HuH-7.5 (cell line): ENCODE measurements at regions not wholly inside any gene's neighbourhood (a gene's known extent, or its start where the extent isn't known, plus 50 kb on each side); places are given as distances from the start of the nearest gene placed in this dataset.

Source experiments
- DNase-seq: peaks from one replicate; pipeline ENCODE4 v3.0.0; 2011; ENCODE audit warnings: low spot score

DNA sequence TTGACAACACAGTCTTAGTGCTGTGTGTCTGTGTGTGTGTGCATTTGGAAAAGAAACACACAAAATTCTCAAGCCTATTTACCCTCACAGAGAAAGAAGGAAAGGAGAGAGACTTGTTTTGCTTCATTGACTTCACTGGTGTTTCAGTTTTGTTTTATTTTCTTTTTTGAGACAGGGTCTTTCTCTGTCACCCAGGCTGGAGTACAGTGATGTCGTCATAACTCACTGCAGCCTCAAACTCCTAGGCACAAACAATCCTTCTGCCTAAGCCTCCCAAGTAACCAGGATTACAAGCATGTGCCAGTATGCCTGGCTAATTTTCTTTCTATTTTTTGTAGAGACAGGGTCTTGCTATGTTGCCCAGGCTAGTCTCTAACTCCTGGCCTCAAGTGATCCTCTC is 636.9 kb downstream of the TAFA4 start:
- DNase-seq: no peak

DNA sequence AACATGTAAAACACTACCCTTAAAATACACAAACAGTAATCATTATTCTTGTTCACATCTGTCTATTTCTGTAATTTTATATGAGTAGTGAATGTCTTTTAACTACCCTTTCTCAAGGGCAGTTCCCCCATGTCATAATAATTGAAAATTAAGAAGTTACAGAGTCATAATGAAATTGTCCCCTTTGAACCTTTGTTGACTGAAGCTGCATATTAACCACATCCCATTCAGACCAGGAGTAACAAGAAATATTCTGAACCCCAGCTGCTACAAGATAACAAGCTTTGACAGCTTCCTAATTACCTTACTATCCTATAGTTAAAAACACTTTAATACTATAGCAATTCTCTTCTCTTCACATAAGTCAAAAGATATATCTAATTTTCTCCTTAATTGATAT is 635.9 kb upstream of the SUCLG2 start:
- DNase-seq: no peak

DNA sequence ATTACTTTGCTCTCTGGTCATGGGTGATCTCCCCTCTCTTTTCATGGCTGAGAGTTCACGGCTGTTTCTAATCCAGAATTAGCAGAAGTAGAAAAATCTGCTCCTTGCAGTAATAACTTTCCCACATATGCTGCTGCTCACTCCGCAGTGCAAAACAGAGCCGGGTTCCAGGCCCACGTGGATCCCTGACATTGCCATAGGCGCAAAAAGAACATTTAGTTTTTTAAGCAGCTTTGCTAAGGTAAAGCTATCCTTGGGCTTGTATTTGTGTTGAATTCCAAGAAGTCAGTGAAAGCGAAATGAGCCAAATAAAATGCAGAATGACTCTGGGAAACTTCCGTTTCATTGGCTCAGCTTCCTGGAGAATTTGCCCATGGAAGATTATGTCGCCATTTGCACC is 633.7 kb upstream of the SUCLG2 start:
- no peak for DNase-seq

DNA sequence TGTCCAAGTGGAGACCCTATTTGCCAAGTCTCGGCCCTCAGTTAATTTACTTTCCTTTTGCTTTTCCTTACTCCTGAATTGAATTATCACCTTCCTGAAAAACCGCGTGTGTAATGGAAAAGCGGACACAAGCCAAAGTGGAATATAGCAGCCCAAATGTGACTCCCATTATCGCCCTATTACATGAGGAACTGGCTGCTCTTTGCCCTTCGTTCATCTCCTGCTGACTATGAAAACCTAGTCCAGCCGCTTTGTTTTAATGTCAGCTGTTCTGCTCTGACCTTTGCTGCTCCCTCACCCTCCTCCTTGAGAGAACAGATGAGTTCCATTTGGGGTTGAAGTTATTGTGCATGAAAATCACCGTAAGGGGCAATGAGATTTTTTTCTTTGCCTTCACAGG is 632.7 kb upstream of the SUCLG2 start:
- DNase-seq: no peak

DNA sequence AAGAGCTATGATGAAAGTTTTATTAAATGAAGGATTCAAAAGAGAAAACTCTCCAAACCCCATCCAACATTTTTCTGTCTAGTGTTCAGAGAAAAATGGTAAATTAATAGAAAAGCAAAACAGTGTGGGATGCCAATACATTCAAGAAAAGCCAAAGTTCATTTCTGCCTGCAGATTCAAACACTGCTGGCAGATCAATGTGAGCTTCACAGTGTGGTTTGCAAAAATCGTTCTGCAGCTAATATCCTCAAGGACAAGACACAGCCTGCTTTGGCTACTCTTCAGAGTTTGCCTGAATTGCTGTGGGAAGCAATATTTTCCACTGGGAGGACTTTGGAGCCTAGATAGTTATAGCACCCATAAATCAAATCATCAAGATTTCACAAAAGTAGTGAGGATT is 619.9 kb upstream of the SUCLG2 start:
- no peak for DNase-seq

DNA sequence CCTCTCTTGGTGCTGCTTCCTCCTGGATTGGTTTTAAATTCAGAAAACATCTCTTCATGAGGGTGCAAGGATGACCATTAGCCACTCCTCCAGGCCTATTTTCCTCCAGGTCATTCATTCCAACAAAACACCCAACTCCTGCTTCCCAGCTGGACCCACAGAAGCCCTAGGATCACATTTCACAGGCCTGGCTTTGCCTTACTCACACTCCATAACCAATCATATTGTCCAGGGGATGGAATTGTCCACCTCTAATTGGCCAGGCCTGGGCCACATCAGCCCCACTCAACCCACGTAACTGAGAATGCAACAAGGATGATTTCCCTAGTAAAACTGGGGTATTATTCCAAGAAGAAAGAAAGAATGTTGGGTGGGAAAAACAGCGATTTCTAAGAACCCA is 616.7 kb upstream of the SUCLG2 start:
- DNase-seq: no peak

DNA sequence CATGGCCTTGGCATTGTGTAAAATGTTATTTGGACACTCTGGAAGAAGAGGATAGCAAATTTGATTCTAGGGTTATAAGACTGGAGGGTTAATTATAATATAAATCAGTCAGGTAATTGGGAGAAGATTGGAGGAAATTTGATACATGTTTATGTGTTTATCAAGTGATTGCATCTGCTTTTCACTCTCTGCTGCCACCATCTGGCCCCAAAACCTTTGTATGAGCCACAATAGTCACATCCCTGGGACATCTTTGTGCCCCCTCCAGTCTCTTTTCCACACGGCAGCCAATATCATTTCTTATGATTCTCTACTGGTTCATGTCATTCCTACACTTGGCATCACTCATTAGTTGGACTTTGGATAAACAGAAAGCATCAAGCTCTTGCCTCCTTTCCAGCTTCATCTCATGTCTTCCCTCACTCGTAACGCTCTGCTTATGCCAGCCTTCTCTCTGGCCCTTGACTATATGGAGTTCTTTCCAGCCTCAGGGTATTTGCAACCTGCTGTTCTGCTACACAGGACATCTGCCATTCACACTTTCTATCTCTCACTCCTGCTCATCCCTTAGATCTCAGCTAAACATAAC is 602.3 kb upstream of the SUCLG2 start:
- no peak for DNase-seq

DNA sequence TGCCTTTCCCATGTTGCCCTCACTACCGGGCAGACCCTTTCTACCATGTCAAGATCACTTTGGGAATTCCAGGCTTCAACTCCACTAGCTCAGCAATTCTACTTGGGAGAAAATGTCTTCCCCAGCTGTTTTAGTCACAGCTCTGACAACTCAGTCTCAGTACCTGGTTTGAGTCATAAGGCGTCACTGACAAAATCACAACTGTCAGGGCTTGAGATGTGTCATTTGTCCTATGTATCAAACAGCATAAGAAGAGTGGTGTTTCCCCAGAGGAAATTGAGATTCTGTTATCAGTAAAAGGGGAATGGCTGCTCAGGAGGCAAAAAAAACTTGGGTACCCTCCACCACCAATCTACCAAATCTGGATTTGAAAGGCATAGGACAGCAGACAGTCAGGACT is 594.9 kb upstream of the SUCLG2 start:
- DNase-seq: no peak

DNA sequence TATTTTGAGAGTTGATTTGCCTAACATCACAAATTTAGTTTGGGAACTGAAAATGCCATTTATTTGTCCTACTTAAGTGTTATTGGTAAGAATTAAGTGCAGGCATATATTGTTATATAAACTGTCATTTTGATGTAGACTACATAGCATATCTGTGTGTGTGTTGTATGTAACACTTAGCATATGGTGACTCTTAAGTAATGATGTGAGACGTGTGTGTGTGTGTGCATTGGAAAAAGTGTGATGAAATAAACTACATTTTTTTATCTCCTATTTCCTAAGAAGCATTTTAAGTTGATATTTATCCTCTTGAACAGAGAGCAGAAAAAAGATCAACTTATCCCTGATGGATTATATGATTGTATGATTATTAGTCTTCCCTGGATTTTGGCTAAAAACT is 588.2 kb upstream of the SUCLG2 start:
- no peak for DNase-seq

DNA sequence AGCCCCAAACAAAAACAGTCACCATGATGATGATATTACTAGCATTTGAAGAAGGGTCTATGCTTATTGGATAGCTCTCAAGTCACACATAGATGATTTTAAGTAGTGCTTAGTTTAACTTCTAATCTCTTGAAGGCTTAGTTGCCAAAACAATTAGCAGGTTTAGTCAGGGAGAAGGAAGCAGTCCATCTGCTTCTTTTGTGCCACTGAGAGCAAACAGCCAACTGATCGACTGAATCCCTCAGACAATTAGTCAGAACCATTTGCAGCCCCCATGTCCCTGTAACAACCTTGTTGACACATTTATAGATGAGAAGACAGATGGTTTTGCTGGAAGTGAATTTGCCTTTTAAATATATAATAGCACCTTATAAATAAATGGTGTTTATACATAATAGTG is 585.1 kb upstream of the SUCLG2 start:
- DNase-seq: no peak

DNA sequence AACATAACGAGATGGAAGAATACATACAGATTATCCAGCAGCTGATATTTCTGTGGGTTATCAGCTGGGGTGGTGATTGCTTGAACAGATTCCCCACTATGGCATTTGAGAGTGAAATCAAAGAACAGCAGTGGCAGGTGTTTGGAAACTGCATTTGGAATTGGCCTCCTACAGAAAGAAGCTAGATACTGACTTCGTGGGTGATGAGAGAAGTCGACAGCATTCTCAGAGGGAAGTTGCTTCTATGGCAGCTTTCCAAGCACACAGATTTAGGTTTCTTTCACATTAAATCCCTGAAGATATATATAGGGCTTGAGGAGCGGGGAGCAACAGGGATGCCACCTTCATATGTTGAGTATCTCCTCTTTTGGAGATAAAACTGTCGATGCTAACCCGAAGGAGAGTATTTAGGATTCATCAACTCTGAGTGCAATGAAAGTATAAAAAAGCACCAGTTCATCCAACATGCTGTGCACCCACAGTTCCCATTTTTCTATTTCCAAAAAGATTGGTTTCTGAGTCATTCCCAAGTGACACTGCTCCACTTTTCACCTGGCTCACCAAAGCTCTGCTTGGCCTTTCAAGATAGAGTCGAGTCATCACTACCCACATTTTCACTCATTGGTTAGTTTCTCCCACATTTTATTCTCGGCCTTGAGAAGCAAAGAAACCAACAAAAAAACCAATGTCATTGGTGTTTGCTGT is 579.8 kb upstream of the SUCLG2 start:
- DNase-seq: no peak

DNA sequence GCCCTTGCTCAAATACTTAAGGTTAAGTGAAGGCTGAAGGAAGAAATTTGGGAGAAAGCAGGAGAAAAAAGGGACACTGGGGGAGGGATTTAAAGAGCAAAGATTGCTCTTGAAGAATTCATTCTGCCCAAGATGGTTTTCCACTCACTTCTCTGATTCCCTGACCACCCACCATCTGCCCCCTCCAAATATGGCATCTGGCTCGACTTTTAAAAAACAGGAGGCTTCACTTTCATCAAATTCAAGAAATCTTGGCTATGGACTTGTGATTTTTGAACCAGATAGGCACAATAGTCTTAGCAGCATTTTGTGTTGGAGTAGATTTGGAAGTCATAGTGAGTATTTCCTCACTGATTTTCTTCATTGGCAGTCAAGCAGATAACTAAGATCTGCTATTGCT is 574.4 kb upstream of the SUCLG2 start:
- no peak for DNase-seq

DNA sequence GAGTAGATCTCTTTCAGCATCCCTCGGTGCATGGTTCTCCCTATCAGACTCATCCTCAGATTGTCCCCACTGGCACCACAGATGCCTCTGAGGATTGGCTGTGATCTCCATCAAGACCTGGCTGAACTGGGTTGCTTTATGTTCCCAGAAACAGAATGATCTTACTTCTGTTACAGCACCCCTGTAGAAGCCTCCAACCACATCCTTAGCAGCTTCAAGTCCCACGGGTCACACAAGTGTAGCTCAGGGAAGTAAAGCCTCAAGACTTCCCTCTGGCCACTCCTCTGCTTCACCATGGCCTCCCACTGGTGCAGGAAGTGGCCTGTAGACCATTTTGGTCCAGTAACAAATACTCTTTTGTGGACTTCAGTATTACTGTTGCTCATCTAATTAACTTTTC is 566.4 kb upstream of the SUCLG2 start:
- DNase-seq: no peak

DNA sequence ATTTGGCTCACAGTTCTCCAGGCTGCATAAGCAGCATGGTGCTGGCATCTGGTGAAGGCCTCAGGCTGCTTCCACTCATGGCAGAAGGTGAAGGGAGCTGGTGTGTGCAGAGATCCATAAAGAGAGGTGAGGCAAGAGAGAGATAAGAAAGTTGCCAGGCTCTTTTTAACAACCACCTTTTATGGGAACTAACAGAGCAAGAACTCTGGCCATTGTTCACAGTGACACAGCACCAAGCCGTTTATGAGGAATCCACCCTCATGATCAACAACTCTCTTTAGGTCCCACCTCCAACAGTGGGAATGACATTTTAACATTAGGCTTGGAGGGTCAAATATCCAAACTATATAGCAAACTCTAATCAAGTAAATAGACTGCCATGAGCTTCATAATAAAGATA is 557.2 kb upstream of the SUCLG2 start:
- DNase-seq: no peak

DNA sequence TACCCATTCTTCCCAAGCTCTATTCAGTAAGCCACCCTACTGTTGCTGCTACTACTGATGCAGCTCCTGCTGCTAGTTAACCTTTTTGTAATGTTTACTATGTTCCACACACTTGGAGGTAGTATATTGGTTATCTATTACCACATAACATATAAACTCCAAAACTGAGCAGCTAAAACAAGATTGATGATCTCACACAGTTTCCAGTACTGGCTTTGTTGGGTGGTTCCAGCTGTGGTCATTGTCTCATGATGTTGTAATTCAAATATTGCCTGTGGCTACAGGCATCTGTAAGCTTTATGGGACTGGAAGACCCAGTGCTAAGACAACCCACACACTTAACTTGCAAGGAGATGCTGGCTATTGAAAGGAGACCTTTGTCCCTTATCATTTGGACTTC is 556.2 kb upstream of the SUCLG2 start:
- DNase-seq: no peak

DNA sequence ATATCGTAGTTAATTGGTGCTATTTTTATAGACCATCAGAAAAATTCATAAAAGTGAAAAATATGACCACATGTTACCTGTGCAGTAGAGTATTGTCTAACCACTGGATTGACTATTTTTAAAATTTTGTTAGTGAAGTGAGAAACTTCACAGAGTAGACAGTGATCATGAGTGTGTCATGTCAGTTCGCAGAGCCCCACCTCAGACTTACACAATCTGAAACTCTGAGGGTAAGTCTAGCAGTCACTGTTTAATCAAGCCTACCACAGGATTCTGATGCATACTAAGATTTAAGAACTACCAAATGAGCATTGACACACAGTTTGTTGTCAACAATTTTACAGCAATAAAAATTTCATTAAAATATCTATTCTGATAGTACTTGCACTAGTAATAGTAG is 552.9 kb upstream of the SUCLG2 start:
- no peak for DNase-seq

DNA sequence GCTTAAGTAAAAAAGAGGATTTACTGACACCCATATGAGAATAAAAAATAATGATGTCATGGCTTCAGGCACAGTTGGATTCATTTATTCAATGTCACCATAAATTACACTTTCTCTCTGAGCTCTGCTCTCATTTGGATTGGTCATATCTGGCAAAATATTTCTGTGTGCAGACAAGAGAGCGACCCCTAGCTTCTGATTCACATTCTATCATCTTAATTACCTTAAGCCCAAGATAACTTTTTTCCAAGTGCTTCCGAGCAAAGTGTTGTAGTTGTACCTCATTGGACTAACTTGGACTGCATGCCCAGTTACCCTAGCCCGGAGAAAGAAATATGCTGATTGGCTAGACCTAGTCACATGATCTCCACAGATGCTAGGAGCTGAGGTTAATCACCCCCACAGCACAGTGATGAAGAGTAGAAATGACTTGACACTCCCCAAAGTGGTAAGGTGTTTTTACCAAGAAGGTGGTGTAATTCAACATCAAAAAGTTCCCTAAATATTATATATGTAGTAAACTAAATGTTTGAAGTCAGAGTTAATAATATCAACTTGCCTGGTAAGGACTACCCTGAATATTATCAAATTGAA is 552.2 kb upstream of the SUCLG2 start:
- DNase-seq: no peak

DNA sequence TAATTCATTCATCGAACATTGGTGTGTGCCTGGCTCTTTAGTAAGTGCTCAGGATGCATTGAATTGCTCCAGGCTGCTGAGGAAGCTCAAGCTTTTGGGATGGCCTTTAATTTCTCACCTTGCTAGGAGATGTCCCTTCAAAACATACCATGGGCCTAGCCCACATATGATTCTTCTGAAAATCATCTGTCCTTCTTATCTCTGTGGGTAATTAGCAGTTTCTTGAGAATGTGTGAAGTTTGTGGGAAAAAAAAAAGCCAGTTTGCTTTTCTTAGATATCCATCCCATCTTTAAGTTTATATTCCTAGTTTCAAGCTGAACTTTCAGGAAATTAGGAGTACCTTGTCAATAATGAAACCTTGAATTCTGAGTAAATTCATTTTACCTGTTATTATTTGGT is 532.3 kb upstream of the SUCLG2 start:
- no peak for DNase-seq

DNA sequence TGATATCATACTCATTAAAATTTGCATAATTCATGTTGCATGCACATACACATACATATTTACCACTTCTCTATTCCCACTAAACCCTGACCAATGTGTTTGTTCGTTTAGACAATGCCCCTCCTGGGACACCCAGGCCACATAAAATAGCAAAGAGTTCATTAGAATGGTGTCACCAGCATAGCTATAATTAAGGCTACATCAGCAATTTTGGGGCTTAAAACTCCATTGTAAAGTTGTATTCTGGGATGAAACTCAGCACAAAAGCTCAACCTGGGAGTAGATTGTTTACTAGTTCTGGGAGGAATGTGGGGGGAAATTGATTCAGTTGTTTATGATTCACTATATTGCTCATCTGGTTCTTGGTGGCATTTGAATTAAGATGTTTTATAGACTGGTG is 522.2 kb upstream of the SUCLG2 start:
- DNase-seq: no peak

DNA sequence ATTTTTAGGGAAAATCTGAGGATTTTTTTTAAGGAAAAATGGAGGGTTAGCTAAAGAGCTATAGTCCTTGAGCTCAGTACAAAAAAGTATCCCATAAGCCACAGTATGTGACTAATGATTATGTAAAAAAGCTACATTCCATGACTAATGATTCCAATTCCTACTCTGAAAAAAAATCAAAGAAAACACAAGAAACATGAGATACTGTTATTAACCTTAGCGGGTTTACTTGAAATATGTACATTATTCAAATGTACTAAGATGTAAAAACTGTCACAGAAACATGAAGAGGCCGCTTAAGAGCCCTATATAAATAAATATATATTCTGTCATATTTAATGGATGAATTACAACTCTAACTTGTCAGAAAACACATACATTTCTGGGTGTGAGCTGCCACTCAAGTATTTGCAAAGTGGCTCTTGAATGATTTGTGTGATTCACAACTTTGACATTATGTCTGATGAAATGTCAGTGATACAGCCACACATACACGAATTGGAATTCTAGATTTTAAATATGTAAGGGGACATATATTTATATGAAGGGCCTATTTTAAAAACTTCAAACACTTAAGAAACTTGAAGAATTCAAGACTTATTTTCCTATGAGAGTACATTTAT is 518.7 kb upstream of the SUCLG2 start:
- no peak for DNase-seq

DNA sequence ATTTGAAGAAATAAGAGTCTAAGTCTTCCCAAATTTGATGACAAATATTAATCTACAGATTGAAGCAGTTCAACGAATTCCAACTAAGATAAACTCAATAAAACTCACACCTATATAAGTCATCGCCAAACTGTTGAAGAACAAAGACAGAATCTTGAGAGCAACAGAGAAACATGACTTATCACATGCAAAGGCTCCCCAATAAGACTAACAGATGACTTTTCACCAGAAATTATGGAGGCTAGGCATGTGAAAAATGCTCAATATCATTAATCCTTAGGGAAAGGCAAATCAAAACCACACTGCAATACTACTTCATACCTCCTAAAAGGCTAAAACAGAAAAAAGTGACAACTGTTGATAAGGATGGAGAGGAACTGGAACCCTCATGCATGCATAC is 517.6 kb upstream of the SUCLG2 start:
- no peak for DNase-seq

DNA sequence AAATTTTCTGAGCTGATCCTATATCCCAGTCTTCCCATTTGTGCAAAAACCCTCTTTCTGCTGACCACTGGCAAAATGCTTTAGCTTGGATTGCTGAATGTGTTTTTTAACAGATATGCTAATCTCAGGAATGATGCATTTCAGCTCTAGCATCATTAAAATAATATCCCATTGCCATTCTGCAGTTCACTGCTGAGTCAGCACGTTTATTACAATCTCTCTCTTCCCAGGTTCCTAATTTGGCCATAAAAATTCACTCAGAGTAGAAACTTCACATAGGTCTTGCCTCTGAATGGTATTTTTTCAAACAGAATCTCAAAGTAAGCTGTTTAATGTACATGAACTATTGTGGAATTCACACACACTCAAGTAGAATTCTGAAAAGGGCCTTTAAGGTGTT is 509.6 kb upstream of the SUCLG2 start:
- no peak for DNase-seq

DNA sequence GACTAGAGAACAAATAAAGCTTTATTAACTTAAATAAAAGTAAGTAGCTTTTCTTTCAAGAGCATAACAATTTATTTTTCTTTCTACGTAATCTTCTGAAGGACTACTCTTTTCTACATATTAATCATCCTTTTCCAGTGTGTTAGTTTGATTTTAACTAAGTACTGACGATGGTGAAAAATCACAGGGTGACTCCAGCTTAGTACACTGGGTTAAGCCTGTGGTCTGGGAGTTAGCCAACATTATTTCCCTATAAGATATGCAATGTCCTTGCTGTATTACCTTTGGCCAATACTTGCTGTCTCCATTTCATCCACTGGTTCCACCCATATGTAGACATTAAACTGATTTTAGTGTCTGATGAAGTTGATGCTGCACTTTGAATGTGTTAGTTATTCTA is 508.6 kb upstream of the SUCLG2 start:
- DNase-seq: no peak

DNA sequence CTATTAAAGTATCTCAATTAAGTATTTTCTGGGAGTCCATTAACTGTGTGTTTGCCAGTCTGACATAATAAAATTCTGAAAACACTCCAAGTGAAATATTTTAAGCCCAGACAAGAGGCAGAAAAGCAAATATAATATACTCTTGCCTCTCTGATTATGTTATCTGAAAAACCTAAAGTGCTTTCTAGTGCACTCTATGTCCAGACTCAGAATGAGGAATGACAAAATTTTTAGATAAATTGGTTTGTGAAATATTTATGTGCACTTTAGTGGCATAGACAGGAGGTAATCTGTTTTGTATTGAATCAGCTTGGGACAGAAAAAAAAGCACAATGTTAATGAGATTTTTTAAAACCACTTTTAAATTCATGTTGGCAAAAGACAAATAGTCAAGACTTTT is 508.2 kb upstream of the SUCLG2 start:
- no peak for DNase-seq
